ENCODE measurements at regions not wholly inside any gene's neighbourhood (a gene's known extent, or its start where the extent isn't known, plus 50 kb on each side); places are given as distances from the start of the nearest gene placed in this dataset.

- TF ChIP-seq RAD21 (IDR thresholded peaks at IDR 0.05; ENCODE audit: low read length), result no peak
- TF ChIP-seq, protein P1, sequence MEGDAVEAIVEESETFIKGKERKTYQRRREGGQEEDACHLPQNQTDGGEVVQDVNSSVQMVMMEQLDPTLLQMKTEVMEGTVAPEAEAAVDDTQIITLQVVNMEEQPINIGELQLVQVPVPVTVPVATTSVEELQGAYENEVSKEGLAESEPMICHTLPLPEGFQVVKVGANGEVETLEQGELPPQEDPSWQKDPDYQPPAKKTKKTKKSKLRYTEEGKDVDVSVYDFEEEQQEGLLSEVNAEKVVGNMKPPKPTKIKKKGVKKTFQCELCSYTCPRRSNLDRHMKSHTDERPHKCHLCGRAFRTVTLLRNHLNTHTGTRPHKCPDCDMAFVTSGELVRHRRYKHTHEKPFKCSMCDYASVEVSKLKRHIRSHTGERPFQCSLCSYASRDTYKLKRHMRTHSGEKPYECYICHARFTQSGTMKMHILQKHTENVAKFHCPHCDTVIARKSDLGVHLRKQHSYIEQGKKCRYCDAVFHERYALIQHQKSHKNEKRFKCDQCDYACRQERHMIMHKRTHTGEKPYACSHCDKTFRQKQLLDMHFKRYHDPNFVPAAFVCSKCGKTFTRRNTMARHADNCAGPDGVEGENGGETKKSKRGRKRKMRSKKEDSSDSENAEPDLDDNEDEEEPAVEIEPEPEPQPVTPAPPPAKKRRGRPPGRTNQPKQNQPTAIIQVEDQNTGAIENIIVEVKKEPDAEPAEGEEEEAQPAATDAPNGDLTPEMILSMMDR (conservative IDR thresholded peaks at IDR 0.05; ENCODE audit: low read depth, low read length), result no peak
- no peak for TF ChIP-seq USF2 (IDR thresholded peaks at IDR 0.05; ENCODE audit: low read depth, low read length)
- TF ChIP-seq CEBPB (IDR thresholded peaks at IDR 0.05; ENCODE audit: low read depth, low read length), result no peak
- TF ChIP-seq NFE2L2 (IDR thresholded peaks at IDR 0.05; ENCODE audit: low read depth, low read length), result no peak
- TF ChIP-seq POLR2A (IDR thresholded peaks at IDR 0.05; ENCODE audit: low read depth, low read length), result no peak
- no peak for TF ChIP-seq ELK1 (IDR thresholded peaks at IDR 0.05; ENCODE audit: borderline replicate concordance, low read depth, low read length)
- no peak for TF ChIP-seq RCOR1 (IDR thresholded peaks at IDR 0.05; ENCODE audit: insufficient replicate concordance, low read length)
- TF ChIP-seq MAZ (IDR thresholded peaks at IDR 0.05; ENCODE audit: borderline replicate concordance, low read depth, low read length), result no peak
- no peak for TF ChIP-seq RFX5 (IDR thresholded peaks at IDR 0.05; ENCODE audit: low read depth, low read length)
- no peak for TF ChIP-seq SMC3 (IDR thresholded peaks at IDR 0.05; ENCODE audit: low read depth, low read length)
- no peak for TF ChIP-seq CHD1 (IDR thresholded peaks at IDR 0.05; ENCODE audit: low read depth, low read length)
- TF ChIP-seq FOS (IDR thresholded peaks at IDR 0.05; ENCODE audit: low read depth, low read length), result no peak
Measured at GRCh38 chr5:148937830-148938521, 111.6 kb downstream of the ADRB2 start.

Measured in IMR-90 (cell line).